Thyroid gland (tissue), 4 donors: ENCODE measurements at regions not wholly inside any gene's neighbourhood (a gene's known extent, or its start where the extent isn't known, plus 50 kb on each side); places are given as distances from the start of the nearest gene placed in this dataset.
A peak's percentile ranks its signal among the peaks of the same experiment; 100 is the strongest.

Experiments used
- CTCF ChIP-seq, 6 experiments: fragments of 200-600 bp in 3 of 6; fragments of 450-650 bp in 3 of 6; sonication (generic) in 3 of 6; IDR thresholded peaks; one replicate each; pipeline ENCODE4 v1.5.1; 2016 to 2019; ENCODE audit warnings: antibody characterized with exemption in 6 of 6, mild to moderate bottlenecking in 2 of 6, inconsistent platforms in 1 of 6, moderate library complexity in 1 of 6
- POLR2A ChIP-seq, 2 donors: fragments of 450-650 bp; IDR thresholded peaks; one replicate each; pipeline ENCODE4 v1.6.1; 2017; ENCODE audit warnings: antibody characterized with exemption in 2 of 2, mild to moderate bottlenecking in 2 of 2, moderate library complexity in 1 of 2

- TF ChIP-seq CTCF (IDR thresholded peaks at IDR 0.05) = peak; percentile 71 to 98 (median 88)
- no peak for TF ChIP-seq POLR2A (IDR thresholded peaks at IDR 0.05)
Observed at GRCh38 chr14:94689218-94689984, 77.2 kb downstream of the SERPINA3 start.
